HG03571 (cell line): ENCODE measurements at regions not wholly inside any gene's neighbourhood (a gene's known extent, or its start where the extent isn't known, plus 50 kb on each side); places are given as distances from the start of the nearest gene placed in this dataset.
"Not testable (repeated sequence)": the region's sequence is repeated elsewhere in the genome, so short reads cannot be mapped to it uniquely, and the experiment has no call there.

Experiments used
- ATAC-seq: cut with Tn5 transposase; IDR thresholded peaks from one replicate; pipeline ENCODE4 v1.9.1; 2021; ENCODE audit not compliant: unreplicated experiment

GRCh38 chr3:109648027-109648426 lies 310.7 kb upstream of the DPPA4 start:
- no peak for ATAC-seq

GRCh38 chr3:109656225-109656624 lies 318.9 kb upstream of the DPPA4 start:
- ATAC-seq = no peak

DNA sequence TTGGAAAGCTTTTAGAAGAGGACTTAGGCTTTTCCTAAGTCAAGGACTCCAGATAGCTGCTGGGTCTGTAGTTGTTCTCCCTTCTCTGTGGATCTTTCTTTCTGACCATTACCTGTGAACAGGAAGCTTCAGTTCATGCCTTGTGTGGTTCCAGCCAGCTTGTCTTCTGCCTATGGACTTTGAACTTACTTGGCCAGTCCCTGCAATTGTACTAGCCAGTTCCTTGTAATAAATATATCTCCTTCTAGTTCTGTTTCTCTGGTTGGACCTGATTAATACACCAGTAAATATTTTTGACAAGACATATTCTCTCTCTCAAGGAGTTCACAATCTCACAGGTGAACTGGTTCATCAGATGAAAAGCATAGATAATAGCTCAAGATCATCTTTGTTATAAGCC lies 341.3 kb upstream of the DPPA4 start:
- no peak for ATAC-seq

DNA sequence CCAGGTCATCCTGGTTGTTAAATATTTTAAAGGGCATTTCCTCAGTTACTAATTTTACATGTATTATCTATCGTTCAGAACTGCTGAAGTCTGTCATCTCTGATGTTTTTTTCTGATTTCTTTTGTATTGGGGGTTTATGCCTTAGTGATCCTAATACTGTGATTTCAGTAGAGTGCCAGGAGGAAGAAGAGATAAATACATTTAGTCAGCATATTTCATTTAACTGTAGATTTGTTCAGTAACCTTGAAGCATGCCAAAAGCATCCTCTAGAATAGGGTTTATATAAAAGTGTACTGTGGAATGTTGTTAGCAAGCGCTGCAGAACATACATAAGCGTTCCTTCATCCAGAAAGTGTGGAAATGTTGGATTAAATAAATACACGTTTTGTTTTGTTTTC lies 342.3 kb upstream of the DPPA4 start:
- no peak for ATAC-seq

DNA sequence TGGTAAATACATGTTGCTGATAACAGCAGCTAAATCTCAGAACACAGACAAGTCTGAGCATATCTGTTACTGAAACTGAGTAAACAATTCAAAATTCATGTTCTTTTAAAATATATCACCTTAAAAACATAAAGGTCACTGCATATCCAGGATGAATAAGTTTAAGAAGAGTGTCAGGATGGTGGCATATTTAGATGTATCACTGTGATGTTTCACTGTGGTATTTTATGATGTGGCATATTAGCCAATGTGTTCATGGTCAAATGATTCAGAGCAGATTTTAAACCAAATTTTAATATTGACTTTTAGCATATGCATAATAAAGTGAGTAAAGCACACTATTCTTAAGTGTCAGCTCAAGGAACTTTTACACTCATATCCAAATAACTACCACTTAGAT lies 346.4 kb upstream of the DPPA4 start:
- no peak for ATAC-seq

GRCh38 chr3:109685084-109686079 lies 348.0 kb upstream of the DPPA4 start:
- ATAC-seq = no peak

GRCh38 chr3:109687626-109688025 lies 350.3 kb upstream of the DPPA4 start:
- ATAC-seq = no peak

DNA sequence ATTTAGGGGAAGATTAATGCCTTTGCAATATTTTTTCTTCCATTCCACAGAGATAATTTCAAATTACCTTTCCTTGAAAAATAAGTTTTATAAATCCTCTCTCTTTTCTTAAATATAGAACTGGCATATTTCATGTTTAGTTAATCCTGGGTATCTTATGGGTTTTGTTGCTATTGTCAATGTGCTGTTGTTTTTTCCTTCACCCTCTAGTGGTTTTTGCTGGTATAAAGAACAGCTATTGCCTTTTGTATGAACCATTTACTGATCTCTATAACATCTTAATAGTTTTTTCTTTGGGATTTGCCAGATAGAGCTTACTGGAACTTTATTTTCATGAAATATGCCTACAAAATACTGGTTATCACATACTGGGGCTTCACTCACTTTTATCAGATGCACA lies 359.6 kb upstream of the DPPA4 start:
- ATAC-seq = no peak

DNA sequence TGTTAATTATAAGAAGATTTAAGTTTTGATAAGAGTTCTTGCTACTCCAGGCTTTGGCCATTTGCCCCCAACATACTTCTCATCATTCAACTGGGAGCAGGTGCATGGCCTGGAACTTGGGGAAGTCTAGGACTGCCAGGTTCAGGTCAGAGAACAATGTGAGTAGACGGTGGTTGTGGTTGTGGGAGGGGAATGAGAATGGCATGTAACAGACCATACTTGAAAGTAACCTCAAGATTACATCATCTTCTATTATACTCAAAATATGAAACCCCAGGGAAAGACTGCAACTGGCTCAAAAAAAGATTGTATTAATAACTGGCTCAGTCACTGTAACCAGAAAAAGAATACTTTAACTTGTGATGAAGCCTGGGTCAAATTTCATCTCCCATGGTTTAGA lies 364.9 kb upstream of the DPPA4 start:
- ATAC-seq = no peak

DNA sequence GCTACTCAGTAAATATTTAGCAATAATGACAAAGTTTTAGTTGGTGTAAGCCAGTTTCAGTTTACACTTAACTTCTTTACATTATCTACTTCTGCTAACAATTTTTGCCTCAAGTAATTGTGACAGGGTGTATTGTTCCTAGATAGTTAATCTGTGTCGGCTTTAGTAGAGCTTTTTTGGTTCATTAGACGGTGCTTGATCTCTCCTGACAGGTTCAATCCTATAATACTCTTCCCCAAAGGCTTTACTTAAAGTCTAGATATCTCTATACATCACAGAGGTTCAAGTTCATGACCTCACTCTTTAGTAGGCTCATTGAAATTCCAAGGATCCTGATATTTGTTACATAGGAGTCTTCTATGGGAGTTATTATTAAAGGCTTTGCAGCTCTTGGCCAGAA lies 365.6 kb upstream of the DPPA4 start:
- ATAC-seq = no peak

DNA sequence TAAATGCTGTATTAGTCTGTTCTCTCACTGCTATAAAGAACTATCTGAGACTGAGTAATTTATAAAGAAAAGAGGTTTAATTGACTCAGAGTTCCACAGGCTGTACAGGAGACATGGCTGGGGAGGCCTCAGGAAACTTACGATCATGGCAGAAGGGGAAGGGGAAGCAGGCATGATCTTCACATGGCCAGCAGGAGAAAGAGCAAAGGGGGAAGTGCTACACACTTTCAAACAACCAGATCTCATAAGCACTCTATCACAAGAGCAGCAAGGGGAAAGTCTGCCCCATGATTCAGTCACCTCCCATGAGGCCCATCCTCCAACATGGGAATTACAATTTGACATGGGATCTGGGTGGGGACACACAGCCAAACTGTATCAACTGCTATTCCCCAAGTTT lies 367.8 kb upstream of the DPPA4 start:
- ATAC-seq = not testable (repeated sequence)

DNA sequence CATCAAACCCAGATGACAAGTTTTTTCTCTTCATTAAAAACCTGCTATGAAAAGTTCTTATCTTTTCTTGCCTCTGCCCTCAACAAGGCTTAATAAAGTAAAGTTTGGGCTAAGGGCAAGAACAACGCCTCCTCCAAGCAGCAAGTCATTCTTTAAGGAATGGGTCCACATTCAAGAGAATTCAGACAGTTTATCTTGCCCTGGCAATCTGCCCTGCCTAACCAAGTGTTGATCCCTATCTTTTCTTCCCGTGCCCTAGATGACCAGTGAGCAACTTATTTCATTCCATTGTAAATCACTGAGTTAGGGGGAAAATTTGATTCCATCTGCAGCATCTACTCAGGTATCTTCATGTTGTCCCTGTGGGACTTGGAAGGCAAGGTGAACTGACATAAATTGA lies 370.3 kb upstream of the DPPA4 start:
- no peak for ATAC-seq

DNA sequence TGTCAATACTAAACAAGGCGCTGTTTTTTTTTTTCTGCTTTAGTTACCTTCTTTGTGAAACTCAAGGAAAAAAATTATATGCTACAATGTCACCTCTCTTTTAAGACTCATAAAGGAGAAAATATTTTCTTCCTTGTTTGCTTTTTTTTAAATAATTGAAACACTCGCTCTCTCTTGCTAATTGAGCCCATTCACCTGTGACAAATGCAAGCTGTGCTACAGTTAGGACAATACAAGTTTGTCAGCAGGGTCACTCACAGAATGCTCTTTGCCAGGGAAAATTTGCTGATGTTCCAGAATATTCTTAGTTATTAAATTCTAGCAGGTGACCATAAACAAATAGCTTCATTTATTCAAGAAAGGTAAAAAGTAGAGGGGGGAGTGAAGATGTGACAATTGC lies 375.9 kb upstream of the DPPA4 start:
- no peak for ATAC-seq

DNA sequence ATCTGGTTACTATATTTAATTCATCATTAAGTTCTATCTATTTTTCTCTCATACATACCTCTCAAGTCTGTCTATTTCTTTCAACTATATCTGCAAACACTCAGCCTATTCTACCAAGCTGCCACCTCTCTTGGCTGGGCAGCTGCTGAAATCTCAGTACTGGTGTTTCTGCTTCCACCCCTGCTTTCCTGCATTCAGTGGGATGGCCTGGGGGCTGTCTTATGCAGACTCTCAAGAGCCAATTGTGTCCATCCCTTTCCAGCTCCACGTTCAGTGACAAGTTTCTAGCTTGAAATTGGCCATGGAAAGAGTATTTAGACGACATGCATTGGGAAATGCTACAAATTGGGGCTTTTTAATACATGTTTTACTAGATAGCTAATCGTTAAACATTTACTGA lies 378.4 kb upstream of the DPPA4 start:
- ATAC-seq = no peak

- ATAC-seq = no peak
These were observed 381.5 kb upstream of the DPPA4 start for GRCh38 chr3:109718850-109719249.

DNA sequence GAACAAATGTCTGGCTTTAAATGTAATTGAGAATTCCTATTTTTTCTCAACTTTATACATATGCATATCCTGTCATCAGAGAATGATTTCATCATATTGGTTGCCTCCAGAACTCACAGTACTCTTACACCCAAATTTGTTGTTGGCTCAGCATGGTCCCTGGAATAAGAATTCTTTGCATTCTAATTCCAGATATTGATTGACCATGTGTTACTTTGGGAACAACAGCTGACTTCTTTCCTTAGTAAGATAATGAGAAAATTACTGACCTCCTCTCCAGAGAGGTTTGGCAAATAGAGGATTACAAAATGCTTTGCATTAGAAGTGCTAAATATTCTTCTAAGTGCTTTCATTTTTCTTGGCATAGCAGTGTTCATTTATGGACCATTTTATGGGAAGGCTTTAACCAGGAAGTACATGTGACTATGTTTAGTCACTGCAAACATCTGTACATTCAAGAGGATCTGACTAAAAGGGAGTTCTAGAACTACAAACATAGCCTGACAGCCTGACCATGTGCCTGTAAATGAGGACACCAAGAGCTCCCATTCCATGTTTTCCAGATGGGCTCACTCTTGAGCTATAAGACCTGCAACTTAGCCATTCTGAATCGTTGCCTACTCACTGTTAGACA lies 391.6 kb upstream of the DPPA4 start:
- ATAC-seq = no peak

DNA sequence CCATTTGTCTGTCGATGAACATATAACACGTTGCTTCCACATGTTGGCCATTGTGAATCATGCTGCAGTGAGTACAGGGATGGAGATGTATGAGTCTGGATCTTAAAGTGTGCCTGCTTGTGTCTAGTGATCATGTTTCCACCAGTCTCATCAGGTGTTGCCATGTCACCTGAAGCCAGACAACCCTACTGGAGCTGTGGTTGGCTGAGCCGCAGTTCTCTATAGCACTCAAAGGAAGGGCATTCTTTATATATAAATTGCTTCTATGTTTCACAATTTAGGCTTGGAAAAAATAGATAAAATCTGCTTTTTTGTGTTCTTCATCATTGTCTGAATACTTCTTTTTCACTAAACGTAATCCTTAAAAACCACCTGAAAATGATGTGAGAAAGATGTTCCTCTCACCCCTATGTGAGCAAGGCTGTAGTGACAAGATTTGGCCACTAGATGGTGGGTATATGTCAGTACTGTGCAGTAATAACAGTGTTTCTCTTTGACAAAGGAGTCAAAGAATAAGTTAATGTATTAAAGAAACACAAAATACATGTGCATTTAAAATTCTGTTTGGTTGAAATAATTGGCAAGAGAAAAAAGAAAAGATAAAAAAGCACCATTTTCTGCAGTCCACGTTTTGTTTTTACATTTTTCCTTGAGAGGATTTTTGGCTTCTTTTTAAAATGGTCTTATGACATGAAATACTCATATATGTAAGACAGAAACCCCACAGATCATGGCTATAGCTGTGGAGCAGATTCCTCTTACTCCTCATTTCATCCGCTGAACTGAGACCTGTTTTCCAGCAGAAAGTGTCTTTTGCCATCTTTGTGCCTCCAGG lies 394.5 kb upstream of the DPPA4 start:
- ATAC-seq = peak; percentile 85

DNA sequence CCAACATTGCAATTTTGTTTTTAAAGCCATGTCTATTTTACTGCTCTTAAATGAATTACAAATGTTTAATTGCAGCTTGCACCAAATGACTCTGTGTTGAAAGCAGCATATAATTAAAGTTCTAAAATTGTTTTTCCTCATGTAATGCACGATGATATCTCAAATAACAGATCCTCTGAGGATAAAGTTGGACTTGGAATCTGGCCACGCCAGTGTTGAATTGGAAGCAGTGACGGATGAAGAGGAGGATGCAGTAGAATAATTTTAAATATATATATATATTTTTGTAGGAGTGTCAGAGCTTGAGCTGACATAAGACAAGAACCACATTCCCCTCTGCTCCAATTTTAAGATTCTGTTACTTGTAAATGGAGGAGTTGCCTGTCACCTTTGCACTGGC lies 406.6 kb upstream of the DPPA4 start:
- ATAC-seq = no peak

DNA sequence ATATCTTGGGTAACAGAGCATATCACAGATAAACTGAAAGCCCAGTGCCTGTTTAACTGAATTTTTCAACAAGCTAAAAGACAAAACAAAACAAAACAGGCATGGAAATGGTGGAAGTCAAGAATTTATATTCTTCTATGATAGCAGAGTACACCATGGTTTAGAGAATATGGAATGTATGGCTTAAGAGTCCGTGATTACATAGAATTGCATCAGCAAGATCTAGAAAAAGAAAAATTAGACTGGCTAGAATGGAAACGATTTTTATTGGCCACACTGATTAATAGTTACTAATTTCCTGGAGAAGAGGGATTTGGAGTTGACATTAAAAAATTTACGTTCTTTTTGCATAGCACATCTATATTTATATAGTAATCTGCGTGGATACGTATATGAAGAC lies 435.2 kb upstream of the DPPA4 start:
- no peak for ATAC-seq

GRCh38 chr3:109774108-109774507 lies 436.8 kb upstream of the DPPA4 start:
- no peak for ATAC-seq

GRCh38 chr3:109784285-109784684 lies 446.9 kb upstream of the DPPA4 start:
- no peak for ATAC-seq
